ENCODE measurements at regions not wholly inside any gene's neighbourhood (a gene's known extent, or its start where the extent isn't known, plus 50 kb on each side); places are given as distances from the start of the nearest gene placed in this dataset.
A peak's percentile ranks its signal among the peaks of the same experiment; 100 is the strongest.

- TF ChIP-seq ZZZ3 (IDR thresholded peaks at IDR 0.05; ENCODE audit: control insufficient read depth, insufficient read length, low read depth) (no peak), CEBPZ (IDR thresholded peaks at IDR 0.05; ENCODE audit: low read depth, low read length) (no peak), CHD1 (IDR thresholded peaks at IDR 0.05; ENCODE audit: low read depth, low read length) (no peak), HDAC6 (IDR thresholded peaks at IDR 0.05; ENCODE audit: unreplicated experiment) (peak; percentile 91), CTCF (IDR thresholded peaks at IDR 0.05 in 2 of 3, conservative IDR thresholded peaks at IDR 0.05 in 1 of 3; ENCODE audit: control insufficient read depth in 2 of 3, extremely low read depth in 1 of 3, insufficient read depth in 1 of 3, low read depth in 3 of 3, low read length in 3 of 3) (peak in 1 of 3 experiments; percentile 21; a peak in 1 of 6 replicates)
Measured at GRCh38 chr9:89234205-89235067, 55.8 kb upstream of the SHC3 start (continued).

All from GM12878 (cell line).